ENCODE measurements at regions not wholly inside any gene's neighbourhood (a gene's known extent, or its start where the extent isn't known, plus 50 kb on each side); places are given as distances from the start of the nearest gene placed in this dataset.

GRCh38 chr4:152047451-152047850 is 286.6 kb upstream of the GATB start:
- no peak overlapping the region for H3K4me3 ChIP-seq (ENCODE audit: low read length, poor library complexity, severe bottlenecking)
- no peaks in the 10 kb centered on the region for H3K9me3 ChIP-seq (ENCODE audit: insufficient read depth, low read depth, low read length)
- H3K36me3 ChIP-seq (ENCODE audit: insufficient read depth, low read length), result no peaks in the 10 kb centered on the region
- no peak overlapping the region for H3K4me2 ChIP-seq (ENCODE audit: low read depth, low read length, poor library complexity, severe bottlenecking)
- H4K20me1 ChIP-seq (ENCODE audit: insufficient read depth, low read length, poor library complexity, severe bottlenecking), result no peaks in the 10 kb centered on the region
- H3K79me2 ChIP-seq (ENCODE audit: insufficient read depth, low read length), result no peaks in the 10 kb centered on the region
- no peaks in the 10 kb centered on the region for H3F3A ChIP-seq (ENCODE audit: low read depth)
- H3K9me2 ChIP-seq (replicated peaks; ENCODE audit: low read depth, low read length), result no peaks in the 10 kb centered on the region
- no peak overlapping the region for H3K9ac ChIP-seq (ENCODE audit: low read depth, low read length, poor library complexity, severe bottlenecking)
- H3K27me3 ChIP-seq (ENCODE audit: insufficient read depth, low read length, poor library complexity, severe bottlenecking), result no peaks in the 10 kb centered on the region
- H2AFZ ChIP-seq (ENCODE audit: low read length), result peak overlapping the region; percentile 39; the same call in 1 of the 2 replicates
- peaks cover 7% of the 10 kb centered on the region for H3K4me1 ChIP-seq (ENCODE audit: insufficient read depth, low read length, poor library complexity, severe bottlenecking)
- TF ChIP-seq, protein P1, sequence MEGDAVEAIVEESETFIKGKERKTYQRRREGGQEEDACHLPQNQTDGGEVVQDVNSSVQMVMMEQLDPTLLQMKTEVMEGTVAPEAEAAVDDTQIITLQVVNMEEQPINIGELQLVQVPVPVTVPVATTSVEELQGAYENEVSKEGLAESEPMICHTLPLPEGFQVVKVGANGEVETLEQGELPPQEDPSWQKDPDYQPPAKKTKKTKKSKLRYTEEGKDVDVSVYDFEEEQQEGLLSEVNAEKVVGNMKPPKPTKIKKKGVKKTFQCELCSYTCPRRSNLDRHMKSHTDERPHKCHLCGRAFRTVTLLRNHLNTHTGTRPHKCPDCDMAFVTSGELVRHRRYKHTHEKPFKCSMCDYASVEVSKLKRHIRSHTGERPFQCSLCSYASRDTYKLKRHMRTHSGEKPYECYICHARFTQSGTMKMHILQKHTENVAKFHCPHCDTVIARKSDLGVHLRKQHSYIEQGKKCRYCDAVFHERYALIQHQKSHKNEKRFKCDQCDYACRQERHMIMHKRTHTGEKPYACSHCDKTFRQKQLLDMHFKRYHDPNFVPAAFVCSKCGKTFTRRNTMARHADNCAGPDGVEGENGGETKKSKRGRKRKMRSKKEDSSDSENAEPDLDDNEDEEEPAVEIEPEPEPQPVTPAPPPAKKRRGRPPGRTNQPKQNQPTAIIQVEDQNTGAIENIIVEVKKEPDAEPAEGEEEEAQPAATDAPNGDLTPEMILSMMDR (conservative IDR thresholded peaks at IDR 0.05; ENCODE audit: low read length), result no peak
- TF ChIP-seq EZH2phosphoT487 (IDR thresholded peaks at IDR 0.05; ENCODE audit: borderline replicate concordance), result no peak

DNA sequence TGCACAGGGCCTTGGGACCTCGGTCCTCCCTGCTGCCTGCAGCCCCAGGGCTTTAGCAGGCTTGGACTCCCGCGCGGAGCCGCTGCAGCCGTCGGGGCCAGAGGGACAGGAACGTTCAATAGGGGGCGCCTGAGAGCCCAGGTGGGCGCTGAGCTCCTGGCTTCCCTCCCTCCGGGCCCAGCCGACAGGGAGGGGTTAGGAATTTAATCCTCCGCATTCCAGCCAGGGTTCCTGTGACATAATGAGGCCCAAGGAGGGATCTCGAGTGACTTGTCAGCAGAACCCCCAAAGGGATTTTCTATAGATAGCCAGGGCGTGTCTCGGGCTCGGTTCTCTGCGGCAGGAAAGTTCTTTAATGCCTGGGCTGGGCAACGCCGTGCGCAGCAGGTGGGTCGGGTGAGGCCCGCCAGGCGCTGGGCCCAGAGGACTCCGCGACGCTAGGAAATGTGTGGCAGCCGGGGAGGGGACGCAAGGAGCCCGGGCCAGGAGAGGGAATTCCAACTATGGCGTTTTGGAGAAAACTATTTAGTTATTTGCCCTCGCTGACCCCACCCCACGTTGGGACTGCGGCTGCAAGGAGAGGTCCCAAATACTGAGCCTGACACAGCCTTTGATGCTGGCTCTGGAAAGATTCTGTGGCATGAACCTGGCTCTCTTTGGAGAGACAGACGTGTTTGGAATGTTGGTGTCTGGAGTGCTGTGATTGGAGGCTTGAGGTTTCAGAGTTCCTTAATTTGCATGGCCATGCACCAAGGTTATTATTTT is 285.2 kb upstream of the GATB start:
- H2AFZ ChIP-seq (ENCODE audit: low read length), result no peak overlapping the region
- H3K9me3 ChIP-seq (ENCODE audit: insufficient read depth, low read depth, low read length), result no peaks in the 10 kb centered on the region
- H3K9ac ChIP-seq (ENCODE audit: low read depth, low read length, poor library complexity, severe bottlenecking), result no peak overlapping the region
- no peak overlapping the region for H3K4me3 ChIP-seq (ENCODE audit: low read length, poor library complexity, severe bottlenecking)
- no peak for TF ChIP-seq EZH2phosphoT487 (IDR thresholded peaks at IDR 0.05; ENCODE audit: borderline replicate concordance)
- TF ChIP-seq, protein P1 (conservative IDR thresholded peaks at IDR 0.05; ENCODE audit: low read length), result peak; percentile 30
- H3K36me3 ChIP-seq (ENCODE audit: insufficient read depth, low read length), result no peaks in the 10 kb centered on the region
- no peaks in the 10 kb centered on the region for H3K4me1 ChIP-seq (ENCODE audit: insufficient read depth, low read length, poor library complexity, severe bottlenecking)
- H3K4me2 ChIP-seq (ENCODE audit: low read depth, low read length, poor library complexity, severe bottlenecking), result no peak overlapping the region
- no peaks in the 10 kb centered on the region for H3K27me3 ChIP-seq (ENCODE audit: insufficient read depth, low read length, poor library complexity, severe bottlenecking)
- H3K79me2 ChIP-seq (ENCODE audit: insufficient read depth, low read length), result no peaks in the 10 kb centered on the region
- H4K20me1 ChIP-seq (ENCODE audit: insufficient read depth, low read length, poor library complexity, severe bottlenecking), result no peaks in the 10 kb centered on the region
- no peaks in the 10 kb centered on the region for H3F3A ChIP-seq (ENCODE audit: low read depth)
- no peaks in the 10 kb centered on the region for H3K9me2 ChIP-seq (replicated peaks; ENCODE audit: low read depth, low read length)

GRCh38 chr4:152045449-152045806 is 284.6 kb upstream of the GATB start:
- no peaks in the 10 kb centered on the region for H3F3A ChIP-seq (ENCODE audit: low read depth)
- H3K79me2 ChIP-seq (ENCODE audit: insufficient read depth, low read length), result no peaks in the 10 kb centered on the region
- H3K9ac ChIP-seq (ENCODE audit: low read depth, low read length, poor library complexity, severe bottlenecking), result no peak overlapping the region
- H4K20me1 ChIP-seq (ENCODE audit: insufficient read depth, low read length, poor library complexity, severe bottlenecking), result no peaks in the 10 kb centered on the region
- H3K36me3 ChIP-seq (ENCODE audit: insufficient read depth, low read length), result no peaks in the 10 kb centered on the region
- H3K4me3 ChIP-seq (ENCODE audit: low read length, poor library complexity, severe bottlenecking), result no peak overlapping the region
- no peaks in the 10 kb centered on the region for H3K4me1 ChIP-seq (ENCODE audit: insufficient read depth, low read length, poor library complexity, severe bottlenecking)
- H3K9me2 ChIP-seq (replicated peaks; ENCODE audit: low read depth, low read length), result no peaks in the 10 kb centered on the region
- H3K27me3 ChIP-seq (ENCODE audit: insufficient read depth, low read length, poor library complexity, severe bottlenecking), result no peaks in the 10 kb centered on the region
- H2AFZ ChIP-seq (ENCODE audit: low read length), result no peak overlapping the region
- TF ChIP-seq EZH2phosphoT487 (IDR thresholded peaks at IDR 0.05; ENCODE audit: borderline replicate concordance), result no peak
- TF ChIP-seq, protein P1 (conservative IDR thresholded peaks at IDR 0.05; ENCODE audit: low read length), result no peak
- H3K9me3 ChIP-seq (ENCODE audit: insufficient read depth, low read depth, low read length), result no peaks in the 10 kb centered on the region
- H3K4me2 ChIP-seq (ENCODE audit: low read depth, low read length, poor library complexity, severe bottlenecking), result no peak overlapping the region

Measured in Loucy (cell line).